Astrocyte of the cerebellum (primary cell): ENCODE measurements at regions not wholly inside any gene's neighbourhood (a gene's known extent, or its start where the extent isn't known, plus 50 kb on each side); places are given as distances from the start of the nearest gene placed in this dataset.

ENCODE experiments used
- DNase-seq: peaks from one replicate; pipeline ENCODE4 v3.0.0-alpha.2; 2011; ENCODE audit warnings: low read depth
- H3K4me3 ChIP-seq: 2 replicates; pipeline ENCODE4 v1.5.1; 2011; ENCODE audit warnings: mild to moderate bottlenecking, low read depth, low read length, moderate library complexity
- CTCF ChIP-seq: IDR thresholded peaks from 2 replicates; pipeline ENCODE4 v1.5.1; 2012; ENCODE audit warnings: low read length, low read depth, moderate library complexity, mild to moderate bottlenecking; ENCODE audit errors: missing control alignments
- in situ Hi-C: cut with HindIII; loops from 2 replicates; pipeline ENCODE4 v1.10.0; 2017; ENCODE audit warnings: low sequenced_read_pairs

GRCh38 chr11:44403587-44404273 lies 93.8 kb upstream of the ALX4 start:
- no peak for DNase-seq
- in situ Hi-C loops = no loop called here
- TF ChIP-seq CTCF = no peak
- H3K4me3 ChIP-seq = no peak overlapping the region

GRCh38 chr11:44404301-44404700 lies 94.4 kb upstream of the ALX4 start:
- in situ Hi-C loops = no loop called here
- no peak for TF ChIP-seq CTCF
- DNase-seq = no peak
- H3K4me3 ChIP-seq = no peak overlapping the region

GRCh38 chr11:44404736-44405395 lies 94.9 kb upstream of the ALX4 start:
- TF ChIP-seq CTCF = no peak
- H3K4me3 ChIP-seq = no peak overlapping the region
- no peak for DNase-seq
- in situ Hi-C loops = no loop called here

GRCh38 chr11:44407211-44407996 lies 97.5 kb upstream of the ALX4 start:
- TF ChIP-seq CTCF = no peak
- no peak overlapping the region for H3K4me3 ChIP-seq
- in situ Hi-C loops = no loop called here
- no peak for DNase-seq

GRCh38 chr11:44408141-44408540 lies 98.2 kb upstream of the ALX4 start:
- TF ChIP-seq CTCF = no peak
- no peak for DNase-seq
- in situ Hi-C loops = no loop called here

GRCh38 chr11:44408711-44409470 lies 99.0 kb upstream of the ALX4 start:
- in situ Hi-C loops = no loop called here
- H3K4me3 ChIP-seq = no peak overlapping the region
- no peak for DNase-seq
- no peak for TF ChIP-seq CTCF

More at GRCh38 chr11:44408141-44408540, 98.2 kb upstream of the ALX4 start:
- H3K4me3 ChIP-seq = no peak overlapping the region
